GM18498 (cell line): ENCODE measurements at regions not wholly inside any gene's neighbourhood (a gene's known extent, or its start where the extent isn't known, plus 50 kb on each side); places are given as distances from the start of the nearest gene placed in this dataset.

Source experiments
- ATAC-seq: cut with Tn5 transposase; IDR thresholded peaks from one replicate; pipeline ENCODE4 v1.9.1; 2021; ENCODE audit warnings: mild to moderate bottlenecking, moderate library complexity; ENCODE audit not compliant: unreplicated experiment

- no peak for ATAC-seq
Observed at GRCh38 chr9:84447305-84447704, 106.7 kb upstream of the SLC28A3 start.

DNA sequence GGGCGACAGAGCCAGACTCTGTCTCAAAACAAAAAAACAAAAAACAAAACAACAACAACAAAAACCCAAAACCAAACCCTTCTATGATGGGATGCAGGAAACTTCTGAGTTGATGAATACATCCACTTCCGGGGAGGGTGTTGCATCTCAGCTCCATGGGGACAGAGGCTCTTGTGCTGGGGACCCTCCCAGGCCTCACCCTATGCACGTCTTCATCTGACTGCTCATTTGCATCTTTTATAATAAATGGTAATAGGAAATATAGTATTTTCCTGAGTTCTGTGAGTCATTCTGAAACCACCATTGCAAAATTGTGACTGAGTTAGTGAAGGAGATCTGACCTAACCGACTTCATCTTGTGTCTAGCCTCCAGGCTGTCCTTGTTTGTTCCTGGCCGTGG lies 109.5 kb upstream of the SLC28A3 start:
- no peak for ATAC-seq

DNA sequence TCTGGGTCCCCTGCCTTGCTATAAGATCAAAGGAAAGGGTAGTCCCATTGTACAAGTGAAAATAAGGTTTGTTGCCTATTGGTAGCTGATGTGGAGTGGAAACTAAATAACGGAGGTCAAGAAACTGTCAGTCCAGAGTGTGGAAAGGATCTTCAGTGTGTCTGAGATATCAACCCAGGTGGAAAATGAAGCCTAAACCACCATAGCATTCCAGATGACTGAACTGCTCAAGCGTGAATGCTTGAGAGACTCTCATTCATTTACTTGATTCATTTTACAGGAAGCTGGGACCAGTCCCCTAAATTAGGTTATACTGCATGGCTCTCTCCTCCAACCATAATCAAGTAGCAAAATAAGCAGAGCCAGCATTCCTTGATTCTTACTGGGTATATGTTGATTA lies 116.0 kb upstream of the SLC28A3 start:
- no peak for ATAC-seq

DNA sequence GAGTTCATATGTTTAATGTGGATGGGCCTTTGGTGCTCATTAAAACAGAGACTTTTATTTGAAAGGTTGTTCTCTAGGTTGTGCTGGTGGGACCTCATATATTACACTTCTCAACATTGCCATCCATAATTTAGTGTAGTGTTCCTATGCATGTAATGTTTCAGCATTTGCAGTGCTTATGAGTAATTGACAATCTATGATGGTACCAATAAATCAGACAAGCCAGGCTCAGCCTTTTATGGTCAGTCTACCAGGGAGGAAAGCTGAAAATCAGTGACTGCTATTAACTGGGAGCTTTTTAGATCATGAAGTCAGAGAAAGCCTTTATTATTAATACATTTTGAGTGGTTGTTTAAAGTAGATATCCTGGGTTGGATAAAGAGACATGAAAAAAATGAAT lies 120.1 kb upstream of the SLC28A3 start:
- ATAC-seq: no peak

DNA sequence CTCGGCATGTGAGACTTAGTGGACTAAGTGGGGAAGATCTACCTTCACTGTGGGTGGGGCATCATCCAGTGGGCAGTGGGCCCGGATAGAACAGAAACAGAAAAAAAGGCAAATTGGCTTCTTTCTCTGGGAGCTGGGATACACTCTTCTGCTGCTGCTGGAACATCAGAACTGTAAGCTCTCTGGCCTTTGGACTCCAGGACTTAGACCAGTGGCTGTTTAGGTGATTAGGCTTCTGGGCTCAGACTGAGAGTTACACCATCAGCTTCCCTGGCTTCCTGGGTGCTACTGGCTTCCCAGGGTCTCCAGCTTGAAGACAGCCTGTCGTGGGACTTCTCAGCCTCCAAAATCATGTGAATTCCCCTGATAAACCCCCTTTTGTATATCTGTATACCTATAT lies 122.7 kb upstream of the SLC28A3 start:
- ATAC-seq: no peak

GRCh38 chr9:84466580-84467285 lies 126.2 kb upstream of the SLC28A3 start:
- ATAC-seq: no peak

DNA sequence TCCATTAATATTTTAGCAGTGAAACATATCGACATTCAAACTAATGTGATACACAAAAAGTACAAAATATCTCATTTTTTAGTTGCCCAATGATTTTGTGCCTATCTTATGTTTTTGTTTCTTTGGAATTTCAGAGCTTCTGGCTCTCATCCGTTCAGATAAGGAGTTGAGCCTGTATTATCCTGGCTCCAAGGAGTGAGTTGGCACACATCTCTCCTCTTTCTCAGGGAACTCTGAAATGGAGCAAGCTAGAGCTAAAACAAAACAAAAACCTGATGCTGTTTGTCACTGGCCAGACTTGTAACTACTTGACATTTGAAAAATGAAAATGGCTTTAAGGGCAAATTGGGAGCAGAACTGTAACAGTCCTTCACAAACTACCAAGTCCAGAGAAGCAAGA lies 131.3 kb upstream of the SLC28A3 start:
- no peak for ATAC-seq

GRCh38 chr9:84478996-84479395 lies 138.4 kb upstream of the SLC28A3 start:
- no peak for ATAC-seq

DNA sequence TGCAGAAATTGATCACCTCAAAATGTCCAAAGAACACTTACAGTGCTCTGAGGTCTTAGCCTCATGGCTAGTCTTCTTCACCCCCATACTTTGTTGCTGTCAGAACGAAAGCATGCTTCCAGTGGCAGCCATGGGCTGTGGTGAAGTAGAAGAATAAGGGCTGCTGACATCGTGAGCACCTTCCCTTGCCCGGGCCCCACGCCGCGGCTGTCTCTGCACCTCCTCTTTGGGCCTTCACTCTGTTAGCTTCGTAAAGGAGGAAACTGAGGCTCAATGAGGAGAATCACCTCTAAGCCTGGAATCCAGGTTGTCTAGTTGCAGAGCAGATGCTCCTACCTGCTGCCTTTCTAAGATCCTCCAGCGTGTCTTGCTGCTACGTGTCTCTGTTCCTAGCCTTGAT lies 139.5 kb upstream of the SLC28A3 start:
- no peak for ATAC-seq

DNA sequence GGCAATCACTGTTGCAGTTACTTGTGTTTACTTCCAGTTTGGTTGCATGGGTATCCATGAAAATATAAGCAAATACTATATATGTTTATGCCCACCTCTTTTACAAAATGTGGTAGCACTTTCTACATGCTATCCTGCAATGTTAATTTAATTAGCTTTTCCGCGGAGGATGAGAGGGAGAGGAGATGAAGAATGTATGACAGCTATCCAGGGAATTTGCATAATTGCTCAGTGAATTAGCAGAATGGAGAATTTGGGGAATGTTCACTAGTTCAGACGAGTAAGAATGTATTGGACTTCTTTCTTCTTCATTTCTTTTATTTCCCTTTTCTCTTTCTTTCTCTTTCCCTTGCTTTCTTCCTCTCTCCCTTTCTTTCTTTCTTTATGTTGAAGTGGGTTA lies 140.7 kb upstream of the SLC28A3 start:
- no peak for ATAC-seq

DNA sequence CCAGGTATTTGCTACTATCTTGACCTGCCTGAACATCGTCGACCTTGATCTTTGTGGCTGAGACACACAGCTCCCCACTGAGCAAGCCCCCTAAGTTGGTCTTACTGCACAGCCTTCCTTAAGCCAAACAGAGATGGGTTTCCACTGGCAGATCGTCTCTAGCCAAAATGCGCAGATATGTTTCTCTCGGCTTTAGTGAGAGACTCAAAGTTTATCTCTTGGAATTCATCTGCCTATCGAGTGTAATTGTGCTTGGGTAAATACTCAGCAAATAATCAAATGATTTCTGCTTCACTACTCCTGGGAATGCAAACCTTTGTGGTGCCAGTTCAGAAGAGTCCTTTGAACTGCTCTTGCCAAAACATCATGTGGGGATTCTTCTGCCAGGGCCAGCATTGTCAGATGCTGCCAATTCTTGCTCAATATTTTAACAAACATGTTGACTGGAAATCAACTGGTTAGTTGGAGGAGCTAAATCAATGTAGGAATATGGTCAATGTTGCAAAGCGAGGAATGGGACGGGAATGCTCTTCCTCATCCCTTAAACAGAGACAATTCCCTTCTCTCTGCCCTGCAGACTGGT lies 141.2 kb upstream of the SLC28A3 start:
- ATAC-seq: no peak

DNA sequence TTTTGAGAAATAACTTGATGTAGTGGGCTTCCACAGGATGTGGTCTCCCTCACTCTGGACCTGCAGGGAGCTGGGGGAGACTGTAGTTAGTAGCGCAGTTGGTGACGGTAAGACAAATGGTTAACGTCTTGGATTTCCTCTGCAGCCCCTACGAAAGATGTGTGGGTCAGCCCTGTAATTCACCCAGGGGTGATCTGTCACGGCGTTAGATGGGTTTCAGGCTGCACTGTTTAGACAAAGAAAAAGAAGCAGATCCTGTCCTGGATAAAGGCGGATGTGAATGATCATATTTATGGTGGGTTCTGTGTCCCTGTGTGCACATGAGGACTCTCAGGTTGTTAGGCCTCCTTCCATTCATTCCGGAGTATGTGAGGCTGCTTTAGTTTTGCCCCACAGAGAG lies 142.0 kb upstream of the SLC28A3 start:
- ATAC-seq: no peak

DNA sequence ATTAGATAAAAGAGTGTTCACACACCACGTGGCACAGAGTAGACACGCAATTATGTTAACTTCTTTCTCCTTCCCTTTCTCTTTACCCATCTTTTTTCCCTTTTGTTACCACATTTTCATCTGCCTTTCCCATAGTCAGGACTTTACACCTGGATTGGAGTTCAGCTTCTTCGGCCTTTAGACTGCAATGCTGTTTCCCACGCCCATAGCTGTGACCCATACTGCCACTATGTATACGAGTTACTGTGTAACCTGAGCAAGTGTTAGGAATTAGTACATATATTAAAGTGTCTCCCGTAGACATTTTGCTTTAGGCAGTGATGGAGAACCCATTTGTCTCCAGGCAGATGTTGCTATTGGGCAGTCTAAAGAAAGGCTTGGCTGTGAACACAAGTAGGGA lies 143.6 kb upstream of the SLC28A3 start:
- no peak for ATAC-seq

- ATAC-seq: no peak
Observed at GRCh38 chr9:84485539-84485938, 145.0 kb upstream of the SLC28A3 start.

DNA sequence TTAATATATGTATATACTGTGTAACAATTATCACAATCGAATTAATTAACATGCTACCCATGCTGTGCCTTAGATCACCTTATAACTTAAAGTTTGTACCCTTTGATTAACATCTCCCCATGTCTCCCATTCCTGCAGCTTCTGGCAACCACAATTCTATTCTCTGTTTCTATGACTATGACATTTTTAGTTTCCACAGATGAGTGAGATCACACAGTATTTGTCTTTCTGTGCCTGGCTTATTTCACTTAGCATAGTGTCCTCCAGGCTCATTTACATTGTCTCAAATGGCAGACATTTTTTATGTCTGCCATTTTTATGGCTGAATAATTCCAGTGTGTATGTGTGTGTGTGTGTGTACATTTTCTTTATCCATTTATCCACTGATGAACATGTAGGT lies 146.1 kb upstream of the SLC28A3 start:
- no peak for ATAC-seq

GRCh38 chr9:84490206-84490841 lies 149.8 kb upstream of the SLC28A3 start:
- ATAC-seq: no peak

- no peak for ATAC-seq
Observed at GRCh38 chr9:84490842-84491325, 150.3 kb upstream of the SLC28A3 start.

GRCh38 chr9:84492366-84493159 lies 152.0 kb upstream of the SLC28A3 start:
- ATAC-seq: no peak

DNA sequence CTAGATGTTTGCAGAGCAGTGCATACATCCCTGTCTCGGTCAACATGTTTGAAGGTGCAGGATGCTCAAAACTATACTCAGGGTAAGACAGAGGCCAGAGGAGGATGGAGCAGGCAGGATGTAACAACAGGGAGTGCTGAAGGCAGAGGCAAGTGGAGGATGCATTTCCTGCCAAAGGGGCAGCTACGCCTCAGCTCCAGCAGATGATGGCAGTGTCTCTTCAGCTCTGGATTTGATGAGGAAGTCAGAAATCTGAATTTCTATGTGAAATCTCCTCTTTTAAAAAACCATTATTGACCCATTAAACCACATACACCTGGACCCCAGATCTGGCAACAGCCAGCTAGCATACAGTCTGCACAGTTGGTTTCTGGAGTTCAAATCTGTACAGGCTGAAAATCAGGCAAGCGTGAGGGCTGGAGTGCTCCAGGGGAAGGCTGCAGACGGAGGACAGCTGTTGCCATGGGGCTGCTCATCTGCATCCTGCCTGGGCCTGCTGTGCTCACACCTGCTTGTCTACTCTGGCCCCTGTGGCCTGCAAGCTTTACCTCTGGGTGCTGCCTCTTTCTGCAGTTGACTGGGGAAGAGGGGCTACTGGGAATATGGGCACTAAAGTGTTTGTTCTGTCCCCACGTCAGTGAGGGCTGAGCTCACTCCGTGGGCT lies 152.9 kb upstream of the SLC28A3 start:
- ATAC-seq: no peak

GRCh38 chr9:84499969-84500582 lies 159.5 kb upstream of the SLC28A3 start:
- peak; percentile 96 for ATAC-seq

DNA sequence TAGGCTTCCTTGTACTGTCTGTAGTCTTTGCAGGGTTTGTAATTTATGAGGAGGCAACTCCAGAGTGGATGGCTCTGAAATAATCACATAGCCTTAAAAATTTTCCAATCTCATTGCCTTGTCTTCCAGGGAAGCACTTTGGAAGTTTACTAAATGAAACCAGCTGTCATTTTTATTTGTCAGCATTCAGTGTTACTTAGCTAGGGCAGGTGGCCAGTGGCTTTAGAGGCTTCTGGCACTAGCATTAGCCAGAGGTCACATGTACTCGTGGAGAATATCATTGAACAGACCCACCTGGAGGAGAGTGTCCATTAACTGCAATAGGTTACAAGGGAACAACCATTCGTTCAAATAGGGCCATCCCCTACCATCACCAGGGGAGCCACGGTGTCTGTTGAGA lies 160.3 kb upstream of the SLC28A3 start:
- ATAC-seq: no peak
